ENCODE measurements at regions not wholly inside any gene's neighbourhood (a gene's known extent, or its start where the extent isn't known, plus 50 kb on each side); places are given as distances from the start of the nearest gene placed in this dataset.

DNA sequence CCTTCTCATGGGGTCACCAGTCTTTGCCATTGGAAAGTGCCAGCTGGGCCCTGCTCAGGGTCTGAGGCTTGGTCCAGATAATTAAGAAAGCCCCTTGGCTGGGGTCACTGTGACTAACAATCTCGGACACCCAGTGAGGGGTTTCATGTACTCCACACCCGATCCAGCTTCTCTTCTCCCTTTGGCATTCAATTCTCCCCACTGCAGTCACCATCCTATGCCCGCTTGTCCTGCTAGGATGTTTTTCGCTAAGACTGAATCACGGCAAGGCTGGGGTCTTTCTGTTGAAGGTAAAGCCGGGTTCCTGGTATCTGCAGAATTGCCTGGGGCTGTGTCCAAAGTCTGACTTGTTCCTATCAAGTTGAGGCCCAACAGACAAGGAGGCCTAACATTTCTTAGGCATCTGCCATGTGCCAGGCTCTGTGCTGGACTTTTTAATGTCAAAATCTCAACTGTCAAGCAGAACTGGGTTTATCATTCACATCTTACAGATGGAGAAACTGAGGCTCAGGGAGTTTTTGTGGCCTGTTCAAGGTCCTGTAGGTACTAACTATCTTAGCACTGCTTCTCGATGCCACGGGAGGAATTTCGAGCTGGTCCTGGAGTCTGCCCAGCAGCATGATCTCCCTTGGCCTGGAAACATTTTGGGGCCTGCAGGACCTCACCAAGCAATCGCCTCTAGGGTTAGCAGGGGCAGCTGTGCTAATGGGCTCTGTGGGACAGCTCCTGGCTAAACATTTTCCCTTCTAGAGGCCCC is 142.0 kb upstream of the ALDH1B1 start:
- H3K27me3 Mint-ChIP-seq (ENCODE audit: unreplicated experiment): peaks cover 2% of the 10 kb centered on the region
- no peaks in the 10 kb centered on the region for H3K4me1 Mint-ChIP-seq (ENCODE audit: unreplicated experiment)
- no peaks in the 10 kb centered on the region for H3K9me3 Mint-ChIP-seq (ENCODE audit: unreplicated experiment)
- no peak overlapping the region for H3K4me3 Mint-ChIP-seq (ENCODE audit: unreplicated experiment)
- no peak overlapping the region for H3K27ac Mint-ChIP-seq (ENCODE audit: unreplicated experiment)
- H3K36me3 Mint-ChIP-seq (ENCODE audit: low read depth, unreplicated experiment): no peaks in the 10 kb centered on the region
- TF ChIP-seq, protein P1, sequence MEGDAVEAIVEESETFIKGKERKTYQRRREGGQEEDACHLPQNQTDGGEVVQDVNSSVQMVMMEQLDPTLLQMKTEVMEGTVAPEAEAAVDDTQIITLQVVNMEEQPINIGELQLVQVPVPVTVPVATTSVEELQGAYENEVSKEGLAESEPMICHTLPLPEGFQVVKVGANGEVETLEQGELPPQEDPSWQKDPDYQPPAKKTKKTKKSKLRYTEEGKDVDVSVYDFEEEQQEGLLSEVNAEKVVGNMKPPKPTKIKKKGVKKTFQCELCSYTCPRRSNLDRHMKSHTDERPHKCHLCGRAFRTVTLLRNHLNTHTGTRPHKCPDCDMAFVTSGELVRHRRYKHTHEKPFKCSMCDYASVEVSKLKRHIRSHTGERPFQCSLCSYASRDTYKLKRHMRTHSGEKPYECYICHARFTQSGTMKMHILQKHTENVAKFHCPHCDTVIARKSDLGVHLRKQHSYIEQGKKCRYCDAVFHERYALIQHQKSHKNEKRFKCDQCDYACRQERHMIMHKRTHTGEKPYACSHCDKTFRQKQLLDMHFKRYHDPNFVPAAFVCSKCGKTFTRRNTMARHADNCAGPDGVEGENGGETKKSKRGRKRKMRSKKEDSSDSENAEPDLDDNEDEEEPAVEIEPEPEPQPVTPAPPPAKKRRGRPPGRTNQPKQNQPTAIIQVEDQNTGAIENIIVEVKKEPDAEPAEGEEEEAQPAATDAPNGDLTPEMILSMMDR (IDR thresholded peaks at IDR 0.05; ENCODE audit: unreplicated experiment): no peak
- DNase-seq (ENCODE audit: low spot score): no peak

DNA sequence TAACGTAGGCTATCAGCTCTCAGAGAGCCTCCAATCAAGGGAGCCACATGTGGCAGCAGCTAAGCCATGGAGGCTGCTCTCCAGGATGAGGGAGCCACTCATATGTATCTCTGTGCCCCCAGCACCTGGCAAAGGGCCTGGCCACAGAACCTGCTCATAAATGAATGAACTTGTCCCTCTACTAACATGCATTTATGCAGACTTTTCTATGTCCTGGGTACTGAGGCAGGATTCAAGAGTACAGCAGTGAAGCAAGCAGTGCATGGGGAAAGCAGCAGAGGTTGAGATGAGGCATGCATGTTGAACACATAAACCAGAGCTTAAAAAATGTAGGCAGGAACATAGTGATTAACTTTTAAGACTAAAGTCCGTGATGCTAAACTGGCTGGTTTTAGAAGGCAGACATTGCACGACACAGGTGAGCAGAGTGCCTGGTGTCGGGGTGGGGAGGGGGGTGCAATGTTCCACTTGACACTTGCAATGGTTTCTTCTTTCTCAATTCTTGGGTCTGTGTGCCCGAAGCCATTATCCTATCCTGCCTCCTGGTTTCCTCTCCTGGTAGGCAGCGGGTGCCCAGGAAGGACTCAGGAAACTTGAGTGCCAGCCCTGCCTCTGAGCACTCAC is 142.8 kb upstream of the ALDH1B1 start:
- Mint-ChIP-seq H3K27me3 (ENCODE audit: unreplicated experiment) (peaks cover 2% of the 10 kb centered on the region), H3K27ac (ENCODE audit: unreplicated experiment) (no peak overlapping the region), H3K4me3 (ENCODE audit: unreplicated experiment) (no peak overlapping the region), H3K9me3 (ENCODE audit: unreplicated experiment) (no peaks in the 10 kb centered on the region), H3K4me1 (ENCODE audit: unreplicated experiment) (no peaks in the 10 kb centered on the region), H3K36me3 (ENCODE audit: low read depth, unreplicated experiment) (no peaks in the 10 kb centered on the region)
- DNase-seq (ENCODE audit: low spot score): no peak
- TF ChIP-seq, protein P1 (IDR thresholded peaks at IDR 0.05; ENCODE audit: unreplicated experiment): no peak

DNA sequence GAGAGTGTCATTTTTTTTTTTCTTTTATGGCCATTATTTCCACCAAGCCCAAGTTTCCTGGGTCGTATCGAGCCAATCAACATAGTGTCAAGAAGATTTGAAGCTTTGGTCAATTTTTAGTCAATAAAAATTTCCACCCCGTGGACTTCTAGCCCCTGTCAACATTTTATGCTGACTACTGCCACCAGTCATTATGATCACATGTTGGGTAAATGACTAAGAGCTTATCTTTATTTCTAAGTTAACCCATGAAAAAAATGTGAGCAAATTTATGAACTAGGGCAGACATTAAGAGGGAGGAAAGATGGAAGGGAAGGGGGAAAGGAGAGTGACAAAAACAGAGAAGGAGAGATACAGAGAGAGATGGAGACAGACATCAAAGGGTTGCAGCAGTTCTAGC is 143.5 kb upstream of the ALDH1B1 start:
- no peak overlapping the region for H3K27ac Mint-ChIP-seq (ENCODE audit: unreplicated experiment)
- TF ChIP-seq, protein P1 (IDR thresholded peaks at IDR 0.05; ENCODE audit: unreplicated experiment): no peak
- no peak overlapping the region for H3K4me3 Mint-ChIP-seq (ENCODE audit: unreplicated experiment)
- no peaks in the 10 kb centered on the region for H3K4me1 Mint-ChIP-seq (ENCODE audit: unreplicated experiment)
- no peak for DNase-seq (ENCODE audit: low spot score)
- no peaks in the 10 kb centered on the region for H3K9me3 Mint-ChIP-seq (ENCODE audit: unreplicated experiment)
- peaks cover 2% of the 10 kb centered on the region for H3K27me3 Mint-ChIP-seq (ENCODE audit: unreplicated experiment)
- no peaks in the 10 kb centered on the region for H3K36me3 Mint-ChIP-seq (ENCODE audit: low read depth, unreplicated experiment)

DNA sequence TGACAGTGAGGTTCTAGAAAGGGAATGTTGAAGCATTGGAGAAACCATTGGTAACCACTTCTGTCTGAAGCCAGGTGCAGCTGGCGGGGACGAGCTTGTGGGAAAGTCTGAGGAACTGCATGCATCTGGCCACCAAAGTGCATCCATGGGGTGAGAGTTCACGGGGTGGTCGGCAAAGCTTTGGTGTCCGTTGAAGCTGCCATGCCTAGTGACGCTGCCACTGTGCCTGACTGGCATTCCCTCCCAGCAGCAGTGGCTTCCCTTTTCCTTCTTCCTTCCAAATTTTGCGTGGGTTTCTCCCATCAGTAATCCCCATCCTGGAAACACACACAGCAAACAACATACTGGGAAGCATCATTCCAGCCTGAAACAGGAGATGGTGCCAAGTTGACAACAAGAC is 145.7 kb upstream of the ALDH1B1 start:
- no peak for DNase-seq (ENCODE audit: low spot score)
- Mint-ChIP-seq H3K27ac (ENCODE audit: unreplicated experiment) (no peak overlapping the region), H3K4me3 (ENCODE audit: unreplicated experiment) (no peak overlapping the region), H3K4me1 (ENCODE audit: unreplicated experiment) (no peaks in the 10 kb centered on the region), H3K9me3 (ENCODE audit: unreplicated experiment) (no peaks in the 10 kb centered on the region), H3K36me3 (ENCODE audit: low read depth, unreplicated experiment) (no peaks in the 10 kb centered on the region), H3K27me3 (ENCODE audit: unreplicated experiment) (peaks cover 2% of the 10 kb centered on the region)
- TF ChIP-seq, protein P1 (IDR thresholded peaks at IDR 0.05; ENCODE audit: unreplicated experiment): no peak

DNA sequence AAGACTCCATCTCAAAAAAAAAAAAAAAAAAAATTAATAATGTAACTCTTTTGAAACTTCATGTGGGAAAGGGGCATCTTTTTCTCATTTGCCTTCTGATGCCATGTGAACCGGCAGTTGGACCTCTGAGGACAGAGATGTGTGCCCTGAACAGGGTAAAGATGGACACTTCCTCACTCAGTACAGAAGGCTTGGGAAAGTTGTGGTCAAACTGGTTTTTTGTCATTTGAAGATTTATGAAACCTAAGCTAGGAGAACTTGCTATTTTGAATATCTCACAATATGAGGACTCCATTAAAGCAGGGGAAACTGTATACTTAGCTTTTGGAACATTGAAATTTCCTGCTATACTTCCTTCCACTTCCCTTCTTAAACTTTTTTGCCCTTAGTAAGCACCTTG is 147.5 kb upstream of the ALDH1B1 start:
- TF ChIP-seq, protein P1 (IDR thresholded peaks at IDR 0.05; ENCODE audit: unreplicated experiment): no peak
- DNase-seq (ENCODE audit: low spot score): no peak
- no peak overlapping the region for H3K4me3 Mint-ChIP-seq (ENCODE audit: unreplicated experiment)
- H3K27me3 Mint-ChIP-seq (ENCODE audit: unreplicated experiment): peaks cover 3% of the 10 kb centered on the region
- H3K36me3 Mint-ChIP-seq (ENCODE audit: low read depth, unreplicated experiment): peaks cover 4% of the 10 kb centered on the region
- no peak overlapping the region for H3K27ac Mint-ChIP-seq (ENCODE audit: unreplicated experiment)
- no peaks in the 10 kb centered on the region for H3K4me1 Mint-ChIP-seq (ENCODE audit: unreplicated experiment)
- H3K9me3 Mint-ChIP-seq (ENCODE audit: unreplicated experiment): peaks cover 4% of the 10 kb centered on the region
